ENCODE measurements at regions not wholly inside any gene's neighbourhood (a gene's known extent, or its start where the extent isn't known, plus 50 kb on each side); places are given as distances from the start of the nearest gene placed in this dataset.
"Not testable (repeated sequence)": the region's sequence is repeated elsewhere in the genome, so short reads cannot be mapped to it uniquely, and the experiment has no call there.

DNA sequence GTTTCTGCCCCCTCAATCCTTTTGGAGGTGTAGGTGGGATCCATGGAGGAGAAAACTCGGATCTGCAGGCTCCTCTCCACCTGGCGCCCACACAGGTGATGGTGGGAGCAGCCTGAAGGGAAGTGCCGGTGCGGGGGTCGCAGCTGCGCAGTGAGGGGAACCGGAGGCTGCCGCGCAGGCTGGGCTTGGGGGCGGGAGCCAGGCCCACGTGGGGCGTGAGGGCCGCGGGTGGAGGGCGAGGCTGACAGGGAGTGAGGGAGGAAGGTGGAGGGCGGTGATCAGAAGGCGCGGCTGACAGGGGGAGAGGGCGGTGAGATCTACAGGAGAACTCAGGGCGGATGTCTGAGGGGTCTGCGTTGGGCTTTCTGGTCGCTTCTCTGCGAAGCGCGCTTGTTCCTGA is 414.7 kb upstream of the NPAP1 start:
- DNase-seq (ENCODE audit: low spot score in 2 of 2); intact Hi-C loops (cut with DNase I); H3K27me3 ChIP-seq; H3K4me1 ChIP-seq; H3K9me3 ChIP-seq; H3K36me3 ChIP-seq; H3K4me3 ChIP-seq; H3K27ac ChIP-seq: not testable (repeated sequence)

DNA sequence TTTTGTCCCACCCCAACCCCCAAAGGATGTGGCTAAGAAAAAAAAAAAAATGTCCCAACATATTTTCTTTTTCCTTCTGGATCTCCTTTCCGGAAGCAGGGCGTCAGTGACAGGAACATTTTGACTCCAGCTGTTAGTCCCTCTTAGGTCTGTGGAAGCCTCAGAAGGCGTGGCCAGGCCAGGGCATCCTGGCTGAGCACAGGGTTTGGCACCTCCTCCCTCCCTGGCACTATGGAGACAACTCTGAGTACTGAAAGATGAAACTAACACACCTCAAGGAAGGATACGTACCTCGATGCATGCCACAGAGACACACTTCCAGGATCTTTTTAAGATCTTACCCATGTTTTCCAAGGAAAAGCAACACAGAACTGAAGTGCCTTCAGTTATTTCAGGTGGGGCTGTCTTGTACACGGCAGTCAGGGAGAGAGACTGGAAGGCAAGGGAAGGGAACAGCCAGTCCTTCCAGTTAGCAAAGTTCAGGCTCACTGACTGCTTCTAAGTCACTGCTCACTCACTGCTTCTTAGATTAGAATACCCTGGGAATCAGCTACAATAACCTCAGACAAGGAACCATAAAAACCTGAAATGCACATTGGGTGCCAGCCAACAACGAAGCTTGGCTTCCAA is 406.9 kb upstream of the NPAP1 start:
- H3K27ac ChIP-seq; H3K36me3 ChIP-seq; H3K9me3 ChIP-seq; H3K4me1 ChIP-seq; H3K4me3 ChIP-seq; DNase-seq (ENCODE audit: low spot score in 2 of 2); intact Hi-C loops (cut with DNase I); H3K27me3 ChIP-seq: not testable (repeated sequence)

DNA sequence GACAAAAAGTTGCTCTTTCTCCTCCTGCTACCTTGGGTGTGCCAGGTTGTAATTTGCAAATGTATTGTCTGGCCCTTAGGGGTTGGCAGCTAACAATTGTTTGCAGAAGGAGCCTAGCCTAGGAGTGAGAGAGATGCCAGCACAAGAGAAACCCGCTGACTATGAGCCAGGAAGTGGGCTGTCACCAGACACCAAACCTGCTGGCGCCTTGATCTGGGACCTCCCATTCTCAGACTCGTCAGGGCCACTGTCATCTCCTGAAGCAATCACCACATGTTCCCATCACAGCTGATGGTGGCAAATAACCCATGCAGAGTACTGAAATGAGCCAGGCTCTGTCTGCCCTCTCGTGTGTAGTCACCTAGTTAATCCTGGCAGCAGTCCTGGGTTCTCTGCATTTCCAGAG is 406.4 kb upstream of the NPAP1 start:
- Histone ChIP-seq H3K27me3 (no peaks in the 10 kb centered on the region), H3K4me1 (no peaks in the 10 kb centered on the region), H3K36me3 (no peaks in the 10 kb centered on the region), H3K9me3 (no peaks in the 10 kb centered on the region), H3K4me3 (no peak overlapping the region), H3K27ac (no peak overlapping the region)
- TF ChIP-seq, protein P1, sequence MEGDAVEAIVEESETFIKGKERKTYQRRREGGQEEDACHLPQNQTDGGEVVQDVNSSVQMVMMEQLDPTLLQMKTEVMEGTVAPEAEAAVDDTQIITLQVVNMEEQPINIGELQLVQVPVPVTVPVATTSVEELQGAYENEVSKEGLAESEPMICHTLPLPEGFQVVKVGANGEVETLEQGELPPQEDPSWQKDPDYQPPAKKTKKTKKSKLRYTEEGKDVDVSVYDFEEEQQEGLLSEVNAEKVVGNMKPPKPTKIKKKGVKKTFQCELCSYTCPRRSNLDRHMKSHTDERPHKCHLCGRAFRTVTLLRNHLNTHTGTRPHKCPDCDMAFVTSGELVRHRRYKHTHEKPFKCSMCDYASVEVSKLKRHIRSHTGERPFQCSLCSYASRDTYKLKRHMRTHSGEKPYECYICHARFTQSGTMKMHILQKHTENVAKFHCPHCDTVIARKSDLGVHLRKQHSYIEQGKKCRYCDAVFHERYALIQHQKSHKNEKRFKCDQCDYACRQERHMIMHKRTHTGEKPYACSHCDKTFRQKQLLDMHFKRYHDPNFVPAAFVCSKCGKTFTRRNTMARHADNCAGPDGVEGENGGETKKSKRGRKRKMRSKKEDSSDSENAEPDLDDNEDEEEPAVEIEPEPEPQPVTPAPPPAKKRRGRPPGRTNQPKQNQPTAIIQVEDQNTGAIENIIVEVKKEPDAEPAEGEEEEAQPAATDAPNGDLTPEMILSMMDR (IDR thresholded peaks at IDR 0.05), result no peak
- DNase-seq (ENCODE audit: low spot score in 2 of 2), result no peak
- intact Hi-C loops (cut with DNase I), result no loop called here

DNA sequence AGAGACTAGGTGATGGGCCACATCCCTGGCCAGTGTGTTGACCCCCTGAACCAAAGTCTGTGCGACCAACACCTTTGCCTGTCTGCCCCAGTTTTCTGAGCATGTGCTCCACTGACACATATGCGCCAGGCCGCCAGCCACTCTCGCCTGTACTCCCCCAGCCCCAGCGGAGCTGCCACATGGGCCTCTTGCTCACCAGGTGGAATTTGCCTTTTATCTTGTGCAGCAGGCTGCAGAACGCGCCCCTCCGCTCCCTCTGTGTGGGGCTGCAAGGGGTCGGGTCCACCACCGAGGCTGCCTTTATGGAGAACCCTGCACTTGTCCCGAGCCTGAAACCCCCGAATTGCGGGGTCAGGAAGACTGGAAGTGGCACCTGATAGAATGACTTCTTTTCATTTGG is 405.7 kb upstream of the NPAP1 start:
- no peaks in the 10 kb centered on the region for H3K4me1 ChIP-seq
- H3K27ac ChIP-seq, result no peak overlapping the region
- no peaks in the 10 kb centered on the region for H3K9me3 ChIP-seq
- intact Hi-C loops (cut with DNase I), result no loop called here
- DNase-seq (ENCODE audit: low spot score in 2 of 2), result no peak
- H3K27me3 ChIP-seq, result no peaks in the 10 kb centered on the region
- TF ChIP-seq, protein P1 (IDR thresholded peaks at IDR 0.05), result no peak
- no peak overlapping the region for H3K4me3 ChIP-seq
- no peaks in the 10 kb centered on the region for H3K36me3 ChIP-seq

DNA sequence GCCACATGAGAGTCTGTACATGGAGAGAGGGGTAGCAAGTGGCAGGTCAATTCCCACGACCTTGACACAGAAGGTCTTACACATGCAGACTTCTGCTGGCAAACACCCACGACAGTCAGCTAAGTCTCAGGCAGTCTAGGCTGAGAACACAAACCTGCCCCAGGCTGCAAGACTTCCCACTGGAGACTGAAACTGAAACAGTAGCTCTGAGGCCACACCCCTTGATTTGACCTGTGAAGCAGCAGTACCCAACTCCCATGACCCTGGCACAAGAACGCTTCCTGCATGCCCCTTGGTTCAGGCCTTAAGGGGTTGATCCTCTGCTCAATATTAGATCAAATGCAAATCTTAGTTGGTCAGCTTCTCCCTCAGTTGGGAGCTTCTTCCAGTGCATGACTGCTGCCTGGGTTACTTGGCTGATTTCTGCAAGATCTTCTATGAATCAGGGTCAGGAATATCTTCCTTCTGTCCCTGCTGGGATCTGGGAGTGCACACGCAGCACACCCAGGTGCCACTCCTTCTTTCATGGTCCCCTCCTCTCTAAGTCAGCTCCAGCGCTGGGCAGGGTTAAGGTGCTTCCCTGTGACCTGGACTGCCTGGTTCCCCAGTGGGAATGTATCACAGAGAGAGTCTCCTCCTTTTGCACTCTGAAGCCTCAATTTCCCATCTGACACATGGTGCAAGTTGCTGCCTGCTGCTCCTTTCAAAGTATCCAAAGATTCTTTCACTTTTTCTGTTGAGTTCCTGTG is 403.9 kb upstream of the NPAP1 start:
- DNase-seq (ENCODE audit: low spot score in 2 of 2); H3K27ac ChIP-seq; intact Hi-C loops (cut with DNase I); H3K4me1 ChIP-seq; H3K36me3 ChIP-seq; H3K4me3 ChIP-seq; H3K9me3 ChIP-seq; H3K27me3 ChIP-seq: not testable (repeated sequence)

DNA sequence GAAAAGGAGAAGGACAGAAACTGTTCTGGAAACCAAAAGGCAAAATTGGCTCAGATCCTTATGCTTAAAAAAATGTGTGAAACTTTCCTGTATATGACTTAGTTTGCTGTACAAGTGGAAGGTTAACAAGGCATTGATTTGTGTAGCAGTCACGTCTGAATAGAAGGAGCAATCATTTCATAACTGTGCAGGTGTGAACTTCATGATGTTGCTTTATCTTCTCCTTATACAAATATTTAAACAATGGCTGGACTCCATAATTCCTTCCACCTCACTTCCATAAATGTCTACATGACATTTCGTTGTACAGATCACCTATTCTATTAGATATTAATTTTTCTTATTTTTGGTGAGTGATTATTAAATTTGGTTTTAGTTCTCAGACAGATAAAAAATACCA is 382.7 kb upstream of the NPAP1 start:
- intact Hi-C loops (cut with DNase I), result no loop called here
- TF ChIP-seq, protein P1 (IDR thresholded peaks at IDR 0.05), result no peak
- no peaks in the 10 kb centered on the region for H3K4me1 ChIP-seq
- H3K36me3 ChIP-seq, result no peaks in the 10 kb centered on the region
- H3K27ac ChIP-seq, result no peak overlapping the region
- H3K4me3 ChIP-seq, result no peak overlapping the region
- DNase-seq (ENCODE audit: low spot score in 2 of 2), result no peak
- no peaks in the 10 kb centered on the region for H3K9me3 ChIP-seq
- H3K27me3 ChIP-seq, result no peaks in the 10 kb centered on the region

DNA sequence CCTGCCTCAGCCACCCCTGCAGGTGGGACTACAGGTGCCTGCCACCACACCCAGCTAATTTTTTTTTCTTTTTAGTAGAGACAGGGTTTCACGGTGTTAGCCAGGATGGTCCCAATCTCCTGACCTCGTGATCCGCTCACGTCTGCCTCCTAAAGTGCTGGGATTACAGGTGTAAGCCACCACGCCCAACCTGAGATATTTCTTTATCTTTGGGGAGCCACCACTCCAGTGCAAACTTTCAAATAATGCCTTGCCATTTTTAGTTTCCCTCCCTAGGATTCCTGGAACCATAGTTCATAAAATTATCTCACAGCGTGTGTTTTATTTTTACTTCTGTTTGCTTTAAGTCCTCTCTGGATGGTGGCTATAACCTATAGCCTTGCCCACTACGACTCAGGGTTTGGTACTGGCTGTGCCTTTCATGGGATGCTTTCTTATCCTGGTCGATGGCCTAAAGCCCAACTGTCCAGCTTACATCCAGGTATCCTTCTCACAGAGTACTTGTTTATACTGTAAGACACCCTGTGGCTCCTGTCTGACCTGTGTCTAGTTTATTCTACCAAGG is 374.7 kb upstream of the NPAP1 start:
- DNase-seq (ENCODE audit: low spot score in 2 of 2); H3K27me3 ChIP-seq; H3K4me3 ChIP-seq; H3K9me3 ChIP-seq; H3K36me3 ChIP-seq; intact Hi-C loops (cut with DNase I); H3K27ac ChIP-seq; H3K4me1 ChIP-seq: not testable (repeated sequence)

DNA sequence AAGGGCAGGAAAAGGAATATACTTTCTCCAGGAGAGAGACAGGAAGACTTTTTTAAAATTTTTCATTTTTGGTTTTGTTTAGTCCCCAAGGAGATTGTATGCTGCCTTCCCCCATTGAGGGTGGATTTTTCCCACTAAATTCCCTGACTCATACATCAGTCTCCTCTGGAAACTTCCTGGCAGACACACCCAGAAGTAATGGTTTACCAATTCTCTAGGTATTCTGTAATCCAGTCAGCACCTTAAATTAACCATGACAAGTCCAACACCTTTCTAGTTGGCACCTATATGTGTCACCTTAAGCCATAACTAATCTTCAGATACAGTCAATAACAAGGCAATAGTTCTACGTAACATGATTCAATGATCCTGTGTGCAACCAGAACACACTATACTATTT is 373.6 kb upstream of the NPAP1 start:
- H3K27me3 ChIP-seq; H3K4me3 ChIP-seq; H3K4me1 ChIP-seq; DNase-seq (ENCODE audit: low spot score in 2 of 2); intact Hi-C loops (cut with DNase I); H3K27ac ChIP-seq; H3K9me3 ChIP-seq; H3K36me3 ChIP-seq: not testable (repeated sequence)

DNA sequence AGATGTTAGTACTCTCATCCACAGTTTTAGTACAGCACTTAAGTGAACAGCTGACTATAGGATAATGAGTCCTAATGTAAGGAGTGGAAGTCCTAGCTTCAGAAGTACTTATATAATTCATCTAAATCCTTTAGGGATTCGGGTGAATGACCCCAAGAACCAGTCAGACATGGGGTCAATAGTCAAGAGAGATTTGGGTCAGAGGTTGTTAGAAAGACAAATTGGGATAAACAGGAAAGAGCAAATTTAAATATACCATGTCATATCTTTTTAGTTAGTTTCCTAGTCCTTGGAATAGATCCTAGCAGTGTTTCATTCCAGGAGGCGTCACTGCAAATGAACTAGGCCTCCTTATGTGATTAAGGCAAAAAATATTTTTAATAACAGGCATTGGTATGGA is 370.8 kb upstream of the NPAP1 start:
- H3K27ac ChIP-seq; H3K4me3 ChIP-seq; H3K27me3 ChIP-seq; intact Hi-C loops (cut with DNase I); H3K4me1 ChIP-seq; H3K9me3 ChIP-seq; H3K36me3 ChIP-seq; DNase-seq (ENCODE audit: low spot score in 2 of 2): not testable (repeated sequence)

DNA sequence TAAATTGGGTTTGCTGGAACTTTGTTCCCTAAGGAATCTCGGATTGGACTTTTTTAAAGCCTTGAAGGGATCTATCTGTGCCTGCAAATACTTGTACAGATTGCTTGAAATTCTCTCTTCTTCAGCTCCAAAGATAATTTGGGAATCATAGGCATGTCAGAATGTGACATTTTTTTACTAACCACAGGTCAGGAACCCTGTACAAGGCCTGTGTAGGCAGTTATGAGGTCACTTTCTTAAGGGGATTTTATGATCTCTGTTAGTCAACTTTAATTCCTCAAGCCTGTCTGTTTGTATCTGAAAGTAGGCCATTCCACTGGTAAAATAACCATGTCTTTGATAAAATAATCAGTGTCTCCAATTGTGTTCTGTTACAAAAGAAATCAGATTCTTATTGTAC is 369.9 kb upstream of the NPAP1 start:
- H3K27me3 ChIP-seq; H3K4me1 ChIP-seq; DNase-seq (ENCODE audit: low spot score in 2 of 2); intact Hi-C loops (cut with DNase I); H3K9me3 ChIP-seq; H3K27ac ChIP-seq; H3K36me3 ChIP-seq; H3K4me3 ChIP-seq: not testable (repeated sequence)

DNA sequence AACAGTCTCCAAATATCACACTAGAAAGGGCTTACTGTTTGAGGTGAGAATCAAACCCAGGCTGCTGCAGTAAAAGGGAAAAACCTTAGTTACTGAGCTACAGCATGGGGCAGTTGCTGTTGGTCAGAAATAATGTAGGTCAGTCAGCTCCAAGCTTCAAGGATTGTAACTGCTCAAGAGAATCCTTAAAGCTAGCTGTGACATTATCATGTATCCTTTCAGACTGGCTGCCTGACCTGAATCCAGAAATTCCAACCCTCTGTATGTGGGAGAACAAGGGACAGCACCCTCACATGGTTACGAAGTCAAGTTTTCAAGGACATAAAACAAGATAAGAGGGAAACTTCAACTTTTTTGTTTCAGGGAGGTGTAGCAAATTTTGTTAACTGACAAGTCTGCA is 365.9 kb upstream of the NPAP1 start:
- H3K27me3 ChIP-seq; H3K9me3 ChIP-seq; H3K27ac ChIP-seq; DNase-seq (ENCODE audit: low spot score in 2 of 2); intact Hi-C loops (cut with DNase I); H3K4me3 ChIP-seq; H3K36me3 ChIP-seq; H3K4me1 ChIP-seq: not testable (repeated sequence)

Measured in ascending aorta (tissue), 2 donors.